Kidney (tissue), 13 donors: ENCODE measurements at regions not wholly inside any gene's neighbourhood (a gene's known extent, or its start where the extent isn't known, plus 50 kb on each side); places are given as distances from the start of the nearest gene placed in this dataset.

Experiments used
- DNase-seq, 5 donors: peaks; one replicate each; pipeline ENCODE4 v3.0.0-alpha.2; 2013 to 2020
- FAIRE-seq: peaks from 2 replicates; lab custom pipeline; 2012; peaks lifted over from hg19 to GRCh38; lab: Jason Lieb, UNC
- H3K27ac ChIP-seq, 2 donors: one replicate each; pipeline ENCODE4 v1.7.0; 2013; ENCODE audit warnings: low read depth in 2 of 2, low read length in 2 of 2, inconsistent platforms in 1 of 2
- H3K27me3 ChIP-seq: one replicate; pipeline ENCODE4 v1.7.1; 2013; ENCODE audit warnings: low read length, inconsistent platforms; ENCODE audit not compliant: control insufficient read depth, insufficient read depth
- H3K36me3 ChIP-seq, 3 donors: one replicate each; pipeline versions ENCODE4 v1.7.0 to v1.7.1; 2013; ENCODE audit warnings: low read length in 3 of 3, control low read depth in 1 of 3, inconsistent platforms in 1 of 3; ENCODE audit not compliant: insufficient read depth in 3 of 3, control insufficient read depth in 2 of 3
- H3K4me1 ChIP-seq, 3 donors: one replicate each; pipeline versions ENCODE4 v1.7.0 to v1.7.1; 2013; ENCODE audit warnings: low read length in 3 of 3, inconsistent platforms in 1 of 3, low read depth in 1 of 3; ENCODE audit not compliant: control insufficient read depth in 2 of 3, insufficient read depth in 2 of 3
- H3K4me3 ChIP-seq, 3 donors: one replicate each; pipeline versions ENCODE4 v1.7.0 to v1.8.1; 2013; ENCODE audit warnings: low read length in 3 of 3, control low read depth in 1 of 3, inconsistent platforms in 1 of 3
- H3K9ac ChIP-seq, 3 donors: one replicate each; pipeline versions ENCODE4 v1.7.0 to v1.7.1; 2013; ENCODE audit warnings: low read length in 3 of 3, control low read depth in 1 of 3, inconsistent platforms in 1 of 3
- H3K9me3 ChIP-seq, 3 donors: one replicate each; pipeline versions ENCODE4 v1.7.0 to v1.7.1; 2013; ENCODE audit warnings: low read length in 3 of 3, control low read depth in 1 of 3, inconsistent platforms in 1 of 3; ENCODE audit not compliant: control insufficient read depth in 2 of 3, insufficient read depth in 1 of 3
- CTCF ChIP-seq: IDR thresholded peaks from 3 replicates; pipeline ENCODE4 v1.5.1; 2012; ENCODE audit warnings: mild to moderate bottlenecking, moderate library complexity, borderline replicate concordance; ENCODE audit not compliant: insufficient read depth; ENCODE audit errors: extremely low read depth
- intact Hi-C: fragments of 100-400 bp; cut with DNase I; formaldehyde crosslinking; loops from one replicate; pipeline ENCODE4 v1.11.1; 2022
- donor health status: control.
- donor health status: control.
- donor health status: control.
- donor health status: control.
- donor health status: control.
- donor health status: DM: yes; HTN: yes; CAD: no.
- donor health status: Normal renal cell carcinoma (clear cell type).

GRCh38 chr19:28291874-28292273 is 921.1 kb downstream of the UQCRFS1 start:
- Histone ChIP-seq H3K27me3 (no peaks in the 10 kb centered on the region), H3K4me1 (peaks cover 0 to 10% (median 0%) of the 10 kb centered on the region in 3 donors), H3K36me3 (no peaks in the 10 kb centered on the region), H3K9me3 (peaks cover 0 to 1% (median 0%) of the 10 kb centered on the region in 3 donors), H3K27ac (no peak overlapping the region), H3K4me3 (no peak overlapping the region), H3K9ac (no peak overlapping the region)
- no peak for DNase-seq
- no peak for FAIRE-seq
- intact Hi-C loops, result no loop called here
- TF ChIP-seq CTCF, result no peak

- FAIRE-seq, result no peak
- peaks cover 0 to 10% (median 0%) of the 10 kb centered on the region in 3 donors for H3K4me1 ChIP-seq
- peaks cover 0 to 1% (median 0%) of the 10 kb centered on the region in 3 donors for H3K9me3 ChIP-seq
- no peak for DNase-seq
- no peaks in the 10 kb centered on the region for H3K36me3 ChIP-seq
- TF ChIP-seq CTCF, result no peak
- no peak overlapping the region for H3K4me3 ChIP-seq
- no peaks in the 10 kb centered on the region for H3K27me3 ChIP-seq
- no peak overlapping the region for H3K9ac ChIP-seq
- intact Hi-C loops, result no loop called here
- H3K27ac ChIP-seq, result no peak overlapping the region
These were observed 921.8 kb downstream of the UQCRFS1 start for GRCh38 chr19:28290963-28291657.

- Histone ChIP-seq H3K9me3 (peaks cover 0 to 1% (median 0%) of the 10 kb centered on the region in 3 donors), H3K27me3 (no peaks in the 10 kb centered on the region), H3K4me3 (no peak overlapping the region), H3K27ac (no peak overlapping the region), H3K4me1 (peaks cover 0 to 10% (median 0%) of the 10 kb centered on the region in 3 donors), H3K9ac (no peak overlapping the region), H3K36me3 (no peaks in the 10 kb centered on the region)
- no peak for TF ChIP-seq CTCF
- intact Hi-C loops, result no loop called here
- peak in 4 of 5 donors; percentile 60 to 87 (median 70) for DNase-seq
- FAIRE-seq, result no peak
These were observed 923.5 kb downstream of the UQCRFS1 start for GRCh38 chr19:28289295-28290063.
